Tibial artery (tissue), 4 donors: ENCODE measurements at regions not wholly inside any gene's neighbourhood (a gene's known extent, or its start where the extent isn't known, plus 50 kb on each side); places are given as distances from the start of the nearest gene placed in this dataset.

Source experiments
- DNase-seq, 2 donors: peaks; one replicate each; pipeline ENCODE4 v3.0.0-alpha.2; 2019
- H3K27ac ChIP-seq, 2 donors: fragments of 200-600 bp; sonication (generic) in 1 of 2; 1 replicate in 1 of 2; 2 replicates in 1 of 2; pipeline ENCODE4 v1.5.1; 2018 to 2019; ENCODE audit warnings: mild to moderate bottlenecking in 1 of 2
- H3K27me3 ChIP-seq, 2 donors: fragments of 200-600 bp; sonication (generic) in 1 of 2; one replicate each; pipeline versions ENCODE4 v1.5.1 to v1.6.0; 2016 to 2019
- H3K36me3 ChIP-seq, 3 donors: fragments of 200-600 bp; sonication (generic) in 2 of 3; one replicate each; pipeline ENCODE4 v1.5.1; 2016 to 2019; ENCODE audit warnings: mild to moderate bottlenecking in 2 of 3
- H3K4me1 ChIP-seq, 4 donors: fragments of 200-600 bp; sonication (generic) in 2 of 4; 1 replicate in 3 of 4; 2 replicates in 1 of 4; pipeline ENCODE4 v1.5.1; 2016 to 2019
- H3K4me3 ChIP-seq, 2 donors: fragments of 200-600 bp; sonication (generic) in 1 of 2; 1 replicate in 1 of 2; 2 replicates in 1 of 2; pipeline ENCODE4 v1.5.1; 2018 to 2019; ENCODE audit warnings: mild to moderate bottlenecking in 2 of 2
- H3K9me3 ChIP-seq, 3 donors: fragments of 200-600 bp; sonication (generic) in 1 of 3; one replicate each; pipeline ENCODE4 v1.5.1; 2016 to 2019
- CTCF ChIP-seq, 2 experiments: fragments of 200-600 bp in 1 of 2; fragments of 450-650 bp in 1 of 2; IDR thresholded peaks; one replicate each; pipeline ENCODE4 v1.5.1; 2017 to 2019; ENCODE audit warnings: antibody characterized with exemption in 2 of 2, mild to moderate bottlenecking in 1 of 2, moderate library complexity in 1 of 2
- intact Hi-C: fragments of 100-400 bp; cut with DNase I; formaldehyde crosslinking; loops from one replicate; pipeline ENCODE4 v1.15.0; 2023; ENCODE audit warnings: low total_unique reads

- intact Hi-C loops, result no loop called here
- H3K4me1 ChIP-seq, result no peaks in the 10 kb centered on the region
- DNase-seq, result no peak
Measured at GRCh38 chr19:31781542-31781941, 432.3 kb upstream of the TSHZ3 start.

GRCh38 chr19:31783592-31783991, 434.4 kb upstream of the TSHZ3 start:
- TF ChIP-seq CTCF (IDR thresholded peaks at IDR 0.05), result no peak
- Histone ChIP-seq H3K36me3 (no peaks in the 10 kb centered on the region), H3K27me3 (no peaks in the 10 kb centered on the region), H3K9me3 (no peaks in the 10 kb centered on the region), H3K4me1 (no peaks in the 10 kb centered on the region), H3K4me3 (no peak overlapping the region), H3K27ac (no peak overlapping the region)
- no peak for DNase-seq
- intact Hi-C loops, result no loop called here

More at GRCh38 chr19:31781542-31781941, 432.3 kb upstream of the TSHZ3 start:
- Histone ChIP-seq H3K4me3 (no peak overlapping the region), H3K27me3 (no peaks in the 10 kb centered on the region), H3K9me3 (no peaks in the 10 kb centered on the region), H3K27ac (no peak overlapping the region), H3K36me3 (no peaks in the 10 kb centered on the region)
- TF ChIP-seq CTCF (IDR thresholded peaks at IDR 0.05), result no peak

- Histone ChIP-seq H3K4me3 (no peak overlapping the region), H3K27ac (no peak overlapping the region), H3K9me3 (no peaks in the 10 kb centered on the region), H3K4me1 (no peaks in the 10 kb centered on the region), H3K36me3 (no peaks in the 10 kb centered on the region), H3K27me3 (no peaks in the 10 kb centered on the region)
- no peak for DNase-seq
- intact Hi-C loops, result no loop called here
- TF ChIP-seq CTCF (IDR thresholded peaks at IDR 0.05), result no peak
Measured at GRCh38 chr19:31784671-31785101, 435.4 kb upstream of the TSHZ3 start.

- Histone ChIP-seq H3K9me3 (no peaks in the 10 kb centered on the region), H3K27ac (no peak overlapping the region)
Measured at GRCh38 chr19:31801611-31802010, 452.4 kb upstream of the TSHZ3 start.

GRCh38 chr19:31803835-31804446, 454.7 kb upstream of the TSHZ3 start:
- no peak for TF ChIP-seq CTCF (IDR thresholded peaks at IDR 0.05)
- H3K4me3 ChIP-seq, result no peak overlapping the region
- DNase-seq, result no peak
- H3K27ac ChIP-seq, result no peak overlapping the region
- H3K36me3 ChIP-seq, result no peaks in the 10 kb centered on the region
- no peaks in the 10 kb centered on the region for H3K9me3 ChIP-seq
- intact Hi-C loops, result no loop called here
- no peaks in the 10 kb centered on the region for H3K4me1 ChIP-seq
- H3K27me3 ChIP-seq, result no peaks in the 10 kb centered on the region

More at GRCh38 chr19:31801611-31802010, 452.4 kb upstream of the TSHZ3 start:
- H3K4me1 ChIP-seq, result no peaks in the 10 kb centered on the region
- no peaks in the 10 kb centered on the region for H3K36me3 ChIP-seq
- TF ChIP-seq CTCF (IDR thresholded peaks at IDR 0.05), result no peak
- no peak for DNase-seq
- no peaks in the 10 kb centered on the region for H3K27me3 ChIP-seq
- H3K4me3 ChIP-seq, result no peak overlapping the region
- intact Hi-C loops, result no loop called here

- Histone ChIP-seq H3K4me1 (no peaks in the 10 kb centered on the region), H3K27ac (no peak overlapping the region), H3K27me3 (no peaks in the 10 kb centered on the region), H3K36me3 (no peaks in the 10 kb centered on the region), H3K9me3 (no peaks in the 10 kb centered on the region), H3K4me3 (no peak overlapping the region)
- no peak for TF ChIP-seq CTCF (IDR thresholded peaks at IDR 0.05)
- DNase-seq, result no peak
- intact Hi-C loops, result no loop called here
Measured at GRCh38 chr19:31804668-31805067, 455.4 kb upstream of the TSHZ3 start.
